Lower leg skin (tissue), 3 donors: ENCODE measurements at regions not wholly inside any gene's neighbourhood (a gene's known extent, or its start where the extent isn't known, plus 50 kb on each side); places are given as distances from the start of the nearest gene placed in this dataset.

Experiments
- CTCF ChIP-seq, 3 donors: fragments of 450-650 bp; IDR thresholded peaks; one replicate each; pipeline ENCODE4 v1.5.1; 2016; ENCODE audit warnings: antibody characterized with exemption in 3 of 3, mild to moderate bottlenecking in 3 of 3, moderate library complexity in 2 of 3
- POLR2A ChIP-seq, 2 donors: fragments of 450-650 bp; IDR thresholded peaks; one replicate each; pipeline ENCODE4 v1.6.1; 2016 to 2017; ENCODE audit warnings: antibody characterized with exemption in 2 of 2, mild to moderate bottlenecking in 1 of 2, moderate library complexity in 1 of 2

GRCh38 chr4:187172340-187172761 lies 448.7 kb upstream of the FAT1 start:
- TF ChIP-seq CTCF (IDR thresholded peaks at IDR 0.05): no peak
- no peak for TF ChIP-seq POLR2A (IDR thresholded peaks at IDR 0.05)
